GM21367 (cell line): ENCODE measurements at regions not wholly inside any gene's neighbourhood (a gene's known extent, or its start where the extent isn't known, plus 50 kb on each side); places are given as distances from the start of the nearest gene placed in this dataset.
A peak's percentile ranks its signal among the peaks of the same experiment; 100 is the strongest.

Experiments
- ATAC-seq: cut with Tn5 transposase; IDR thresholded peaks from one replicate; pipeline ENCODE4 v1.9.1; 2021; ENCODE audit not compliant: unreplicated experiment

DNA sequence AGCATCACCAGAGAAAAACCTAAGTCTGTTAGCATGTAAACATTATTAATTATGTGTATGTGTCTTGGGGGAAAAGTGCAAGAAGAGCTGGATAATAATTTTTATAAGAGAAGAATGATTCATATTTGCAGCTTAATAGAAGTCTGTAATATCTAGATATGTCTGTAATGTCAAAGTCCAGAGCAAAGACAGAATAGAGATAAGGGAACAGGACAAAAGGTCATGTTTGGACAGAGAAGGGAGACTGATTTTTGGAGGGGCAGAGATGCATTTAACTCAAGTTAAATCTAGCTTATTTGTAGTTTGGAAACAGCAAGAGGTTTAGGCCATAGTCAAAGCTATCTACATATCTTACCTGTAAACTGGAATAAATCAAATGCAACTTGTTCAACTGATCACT is 61.2 kb downstream of the MAGED1 start:
- no peak for ATAC-seq

DNA sequence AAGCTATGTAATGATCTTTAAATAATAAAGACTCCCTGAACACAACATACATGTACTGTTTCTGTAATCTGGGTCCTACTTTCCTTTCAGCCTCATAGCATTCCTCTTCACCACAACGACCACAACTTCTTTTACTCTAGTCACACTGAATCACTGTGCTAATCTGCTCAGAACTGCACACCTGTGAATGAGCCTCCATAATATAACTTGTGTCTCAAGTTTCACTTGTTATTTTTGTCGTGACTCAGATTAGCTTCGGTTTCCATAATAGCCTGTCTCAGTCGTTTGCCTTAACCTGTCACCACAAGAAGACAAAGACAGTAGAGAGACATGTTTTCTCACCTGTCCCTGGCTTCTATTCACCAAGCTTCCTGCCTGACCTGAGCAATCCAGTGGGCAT is 61.8 kb downstream of the MAGED1 start:
- peak; percentile 99 for ATAC-seq

DNA sequence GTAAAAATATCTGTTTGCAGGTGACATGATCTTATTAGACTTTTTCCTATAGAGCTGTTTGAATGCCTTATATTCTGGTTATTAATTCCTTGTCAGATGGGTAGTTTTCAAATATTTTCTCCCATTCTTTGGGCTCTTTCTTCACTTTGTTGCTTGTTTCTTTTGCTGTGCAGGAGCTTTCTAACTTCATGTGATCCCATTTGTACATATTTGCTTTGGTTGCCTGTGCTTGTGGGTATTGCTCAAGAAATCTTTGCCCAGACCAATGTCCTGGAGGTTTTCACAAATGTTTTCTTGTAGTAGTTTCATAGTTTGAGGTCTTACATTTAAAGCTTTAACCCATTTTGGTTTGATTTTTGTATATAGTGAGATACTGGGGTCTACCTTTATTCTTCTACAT is 63.0 kb downstream of the MAGED1 start:
- ATAC-seq = no peak

DNA sequence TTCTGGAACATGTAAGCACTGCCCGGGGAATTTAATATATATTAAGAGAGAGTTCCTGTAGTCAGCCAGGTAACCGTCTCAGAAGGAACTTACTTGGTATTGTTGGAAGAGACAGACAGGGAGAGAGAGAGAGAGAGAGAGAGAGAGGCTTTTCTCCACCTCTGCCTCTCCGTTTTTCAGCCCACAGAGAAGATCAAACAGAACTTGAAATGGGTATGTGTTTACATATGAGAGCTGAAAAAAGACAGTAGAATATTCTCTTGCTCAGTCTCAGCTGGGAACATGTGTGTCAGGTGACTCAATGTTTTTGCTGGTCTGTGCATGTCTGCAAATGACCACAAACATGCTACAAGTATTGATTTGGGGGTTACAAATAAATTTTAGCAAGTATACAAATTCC is 81.9 kb downstream of the MAGED1 start:
- ATAC-seq = no peak

DNA sequence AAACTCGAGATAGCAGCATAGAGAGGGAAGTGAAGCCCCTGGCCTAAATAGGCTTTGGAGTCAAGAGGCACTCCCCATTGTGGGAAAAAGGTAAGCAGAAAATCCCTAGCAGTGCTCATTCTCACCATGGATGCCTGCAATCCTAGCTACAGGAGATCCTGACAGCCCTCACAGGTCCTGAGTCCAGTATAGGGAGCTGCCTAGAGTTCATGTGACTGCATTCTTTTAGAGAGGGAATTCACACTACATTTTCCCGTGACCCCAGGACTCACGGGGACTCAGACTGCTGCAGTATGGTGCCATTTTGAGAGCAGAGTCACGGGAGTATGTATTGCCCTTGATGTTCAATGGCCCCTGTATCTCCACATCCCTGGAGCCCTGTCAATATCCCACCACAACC is 82.4 kb downstream of the MAGED1 start:
- no peak for ATAC-seq

DNA sequence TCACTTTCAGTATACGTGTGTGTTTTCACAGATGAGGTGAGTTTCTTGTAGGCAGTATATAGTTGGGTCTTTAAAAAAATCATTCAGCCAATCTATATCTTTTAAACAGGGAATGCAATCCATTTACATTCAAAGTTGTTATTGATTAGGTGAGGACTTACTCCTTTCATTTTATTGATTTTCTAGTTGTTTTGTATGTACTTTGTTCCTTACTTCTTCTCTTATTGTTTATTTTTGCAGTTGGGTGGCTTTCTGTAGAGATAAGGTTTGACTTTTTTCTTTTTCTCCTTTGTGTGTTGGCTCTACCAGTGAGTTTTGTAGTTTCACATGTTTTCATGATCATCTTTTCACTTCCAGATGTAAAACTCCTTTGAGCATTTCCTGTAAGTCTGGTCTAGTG is 83.1 kb downstream of the MAGED1 start:
- no peak for ATAC-seq
